C4-2B (cell line): ENCODE measurements at regions not wholly inside any gene's neighbourhood (a gene's known extent, or its start where the extent isn't known, plus 50 kb on each side); places are given as distances from the start of the nearest gene placed in this dataset.

Experiments used
- ZFX ChIP-seq: fragments of 450-650 bp; IDR thresholded peaks from 2 replicates; pipeline ENCODE4 v1.6.1; 2017
- TF ChIP-seq, protein P1 (sequence below): fragments of 450-650 bp; conservative IDR thresholded peaks from 2 replicates; pipeline ENCODE4 v1.5.1; 2017; ENCODE audit warnings: mild to moderate bottlenecking

DNA sequence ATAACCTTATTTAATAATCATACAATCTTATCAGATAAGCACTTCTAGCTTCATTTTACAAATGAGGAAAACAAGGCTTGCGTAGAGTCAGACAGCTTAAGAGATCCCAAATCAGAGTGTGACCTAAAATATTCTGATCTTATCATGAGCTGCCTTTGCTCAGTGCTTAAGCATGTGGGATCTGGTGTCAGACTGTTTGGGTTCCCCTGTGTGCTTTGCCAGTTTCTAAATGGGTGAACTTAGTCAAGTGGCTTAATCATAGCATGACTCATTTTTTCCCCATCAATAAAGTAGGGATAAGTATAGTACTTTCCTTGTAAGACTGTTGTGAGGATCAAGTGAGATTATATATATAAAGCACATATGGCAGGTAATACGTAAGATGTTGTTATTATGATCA is 612.6 kb upstream of the C16orf82 start:
- TF ChIP-seq, protein P1, sequence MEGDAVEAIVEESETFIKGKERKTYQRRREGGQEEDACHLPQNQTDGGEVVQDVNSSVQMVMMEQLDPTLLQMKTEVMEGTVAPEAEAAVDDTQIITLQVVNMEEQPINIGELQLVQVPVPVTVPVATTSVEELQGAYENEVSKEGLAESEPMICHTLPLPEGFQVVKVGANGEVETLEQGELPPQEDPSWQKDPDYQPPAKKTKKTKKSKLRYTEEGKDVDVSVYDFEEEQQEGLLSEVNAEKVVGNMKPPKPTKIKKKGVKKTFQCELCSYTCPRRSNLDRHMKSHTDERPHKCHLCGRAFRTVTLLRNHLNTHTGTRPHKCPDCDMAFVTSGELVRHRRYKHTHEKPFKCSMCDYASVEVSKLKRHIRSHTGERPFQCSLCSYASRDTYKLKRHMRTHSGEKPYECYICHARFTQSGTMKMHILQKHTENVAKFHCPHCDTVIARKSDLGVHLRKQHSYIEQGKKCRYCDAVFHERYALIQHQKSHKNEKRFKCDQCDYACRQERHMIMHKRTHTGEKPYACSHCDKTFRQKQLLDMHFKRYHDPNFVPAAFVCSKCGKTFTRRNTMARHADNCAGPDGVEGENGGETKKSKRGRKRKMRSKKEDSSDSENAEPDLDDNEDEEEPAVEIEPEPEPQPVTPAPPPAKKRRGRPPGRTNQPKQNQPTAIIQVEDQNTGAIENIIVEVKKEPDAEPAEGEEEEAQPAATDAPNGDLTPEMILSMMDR: no peak
- TF ChIP-seq ZFX: no peak
